Endodermal cell (in vitro differentiated cells): ENCODE measurements at regions not wholly inside any gene's neighbourhood (a gene's known extent, or its start where the extent isn't known, plus 50 kb on each side); places are given as distances from the start of the nearest gene placed in this dataset.
A peak's percentile ranks its signal among the peaks of the same experiment; 100 is the strongest.
"Not testable (repeated sequence)": the region's sequence is repeated elsewhere in the genome, so short reads cannot be mapped to it uniquely, and the experiment has no call there.

Experiments
- DNase-seq: peaks from one replicate; pipeline ENCODE4 v3.0.0-alpha.2; 2017
- H3K27ac ChIP-seq: 2 replicates; pipeline ENCODE4 v1.5.1; 2013; ENCODE audit warnings: mild to moderate bottlenecking, low read depth, low read length, moderate library complexity
- H3K27me3 ChIP-seq: 2 replicates; pipeline ENCODE4 v1.6.1; 2013; ENCODE audit warnings: mild to moderate bottlenecking, low read length, moderate library complexity; ENCODE audit not compliant: insufficient read depth, control insufficient read depth, poor library complexity, severe bottlenecking
- H3K36me3 ChIP-seq: 2 replicates; pipeline ENCODE4 v1.7.0; 2013; ENCODE audit warnings: mild to moderate bottlenecking, low read length, moderate library complexity; ENCODE audit not compliant: control insufficient read depth, insufficient read depth
- H3K4me1 ChIP-seq: one replicate; pipeline ENCODE4 v1.7.0; 2013; ENCODE audit warnings: low read length; ENCODE audit not compliant: control insufficient read depth, insufficient read depth
- H3K4me3 ChIP-seq: 2 replicates; pipeline ENCODE4 v1.5.1; 2013; ENCODE audit warnings: mild to moderate bottlenecking, low read length, moderate library complexity
- H3K9ac ChIP-seq: 2 replicates; pipeline ENCODE4 v1.6.1; 2013; ENCODE audit warnings: mild to moderate bottlenecking, low read length, moderate library complexity; ENCODE audit not compliant: poor library complexity, severe bottlenecking; ENCODE audit errors: extremely low read depth
- H3K9me3 ChIP-seq: 2 replicates; pipeline ENCODE4 v1.6.1; 2013; ENCODE audit warnings: mild to moderate bottlenecking, low read length, moderate library complexity; ENCODE audit not compliant: control insufficient read depth
- H3K27ac Mint-ChIP-seq: 2 replicates; pipeline ENCODE4 v1.8.0; 2020; ENCODE audit warnings: mixed read lengths
- H3K27me3 Mint-ChIP-seq: 2 replicates; pipeline ENCODE4 v1.8.0; 2021; ENCODE audit warnings: mild to moderate bottlenecking, mixed read lengths; ENCODE audit not compliant: insufficient read depth
- H3K36me3 Mint-ChIP-seq: 2 replicates; pipeline ENCODE4 v1.8.0; 2020; ENCODE audit warnings: low read depth, mixed read lengths
- H3K4me1 Mint-ChIP-seq: 2 replicates; pipeline ENCODE4 v1.8.0; 2020; ENCODE audit warnings: mixed read lengths
- H3K4me3 Mint-ChIP-seq: 2 replicates; pipeline ENCODE4 v1.8.0; 2020; ENCODE audit warnings: mild to moderate bottlenecking, moderate library complexity, mixed read lengths
- H3K9me3 Mint-ChIP-seq: 2 replicates; pipeline ENCODE4 v1.8.0; 2020; ENCODE audit warnings: mild to moderate bottlenecking, mixed read lengths
- CTCF ChIP-seq: fragments of 200-600 bp; sonication (generic); conservative IDR thresholded peaks from 2 replicates; pipeline ENCODE4 v1.5.0; 2021; ENCODE audit warnings: antibody characterized with exemption, mild to moderate bottlenecking
- WGBS, 2 experiments: methylation state at CpG; one replicate each; pipeline versions ENCODE4 v1.1.5 to v1.1.7; 2013; ENCODE audit warnings: missing lambda C conversion rate in 2 of 2, mixed read lengths in 1 of 2; ENCODE audit not compliant: insufficient coverage in 1 of 2, insufficient read length in 1 of 2; 5-methylcytosine and 5-hydroxymethylcytosine counted together

GRCh38 chr15:23225756-23226729, 89.4 kb upstream of the GOLGA6L1 start:
- not testable (repeated sequence) for H3K9me3 Mint-ChIP-seq, H3K36me3 Mint-ChIP-seq
- peak; percentile 48 for DNase-seq

GRCh38 chr15:23209452-23209851, 72.8 kb upstream of the GOLGA6L1 start:
- not testable (repeated sequence) for H3K36me3 Mint-ChIP-seq, H3K9me3 ChIP-seq, H3K4me1 Mint-ChIP-seq

More at GRCh38 chr15:23225756-23226729, 89.4 kb upstream of the GOLGA6L1 start:
- not testable (repeated sequence) for H3K27me3 ChIP-seq, H3K27me3 Mint-ChIP-seq, H3K36me3 ChIP-seq, H3K4me3 Mint-ChIP-seq, H3K4me1 ChIP-seq, H3K9ac ChIP-seq, H3K27ac ChIP-seq, H3K4me3 ChIP-seq, H3K27ac Mint-ChIP-seq, H3K9me3 ChIP-seq, H3K4me1 Mint-ChIP-seq
- 72% methylated on average over 42 of the region's 82 CpGs; no CpG with 5 or more reads in 1 of the 2 experiments for WGBS, 2 experiments
- peak; percentile 40 for TF ChIP-seq CTCF

GRCh38 chr15:23199811-23200465, 63.3 kb upstream of the GOLGA6L1 start:
- not testable (repeated sequence) for H3K4me3 ChIP-seq, DNase-seq, H3K9me3 ChIP-seq, H3K4me1 ChIP-seq, H3K27ac Mint-ChIP-seq, H3K4me1 Mint-ChIP-seq, H3K27me3 Mint-ChIP-seq, H3K36me3 ChIP-seq, H3K27ac ChIP-seq, H3K36me3 Mint-ChIP-seq, H3K4me3 Mint-ChIP-seq, H3K9ac ChIP-seq, H3K27me3 ChIP-seq, H3K9me3 Mint-ChIP-seq
- WGBS, 2 experiments: 63% methylated on average over 3 of the region's 6 CpGs; no CpG with 5 or more reads in 1 of the 2 experiments

More at GRCh38 chr15:23209452-23209851, 72.8 kb upstream of the GOLGA6L1 start:
- H3K27me3 ChIP-seq, H3K4me3 Mint-ChIP-seq, H3K4me1 ChIP-seq, H3K36me3 ChIP-seq, H3K9ac ChIP-seq, H3K27ac Mint-ChIP-seq, DNase-seq, H3K9me3 Mint-ChIP-seq, H3K27ac ChIP-seq, H3K4me3 ChIP-seq, H3K27me3 Mint-ChIP-seq: not testable (repeated sequence)
- 68 to 72% methylated on average over 3 to 4 of the region's 4 CpGs for WGBS, 2 experiments

- not testable (repeated sequence) for H3K4me3 ChIP-seq, H3K4me1 Mint-ChIP-seq, H3K36me3 ChIP-seq, H3K4me3 Mint-ChIP-seq, H3K27ac ChIP-seq, H3K4me1 ChIP-seq, H3K27me3 ChIP-seq, H3K27me3 Mint-ChIP-seq, H3K9ac ChIP-seq, DNase-seq, H3K9me3 Mint-ChIP-seq, H3K27ac Mint-ChIP-seq, H3K36me3 Mint-ChIP-seq, H3K9me3 ChIP-seq
- WGBS, 2 experiments: 64 to 79% methylated on average over 2 of the region's 4 CpGs
Measured at GRCh38 chr15:23198375-23198774, 61.8 kb upstream of the GOLGA6L1 start.

GRCh38 chr15:23192313-23192712, 55.7 kb upstream of the GOLGA6L1 start:
- not testable (repeated sequence) for H3K9me3 Mint-ChIP-seq, DNase-seq, H3K4me1 ChIP-seq, H3K27me3 Mint-ChIP-seq, H3K36me3 ChIP-seq, H3K9me3 ChIP-seq, H3K27ac ChIP-seq, H3K36me3 Mint-ChIP-seq, H3K4me3 ChIP-seq, H3K27me3 ChIP-seq, H3K4me1 Mint-ChIP-seq, H3K27ac Mint-ChIP-seq, H3K4me3 Mint-ChIP-seq, H3K9ac ChIP-seq
- no CpG with 5 or more reads among the region's 1 CpG for WGBS, 2 experiments
